ENCODE measurements at regions not wholly inside any gene's neighbourhood (a gene's known extent, or its start where the extent isn't known, plus 50 kb on each side); places are given as distances from the start of the nearest gene placed in this dataset.

- no peak for ATAC-seq
Measured at GRCh38 chr4:46674326-46674725, 234.7 kb downstream of the COX7B2 start.

GRCh38 chr4:46667790-46668189 lies 241.3 kb downstream of the COX7B2 start:
- TF ChIP-seq, protein P1, sequence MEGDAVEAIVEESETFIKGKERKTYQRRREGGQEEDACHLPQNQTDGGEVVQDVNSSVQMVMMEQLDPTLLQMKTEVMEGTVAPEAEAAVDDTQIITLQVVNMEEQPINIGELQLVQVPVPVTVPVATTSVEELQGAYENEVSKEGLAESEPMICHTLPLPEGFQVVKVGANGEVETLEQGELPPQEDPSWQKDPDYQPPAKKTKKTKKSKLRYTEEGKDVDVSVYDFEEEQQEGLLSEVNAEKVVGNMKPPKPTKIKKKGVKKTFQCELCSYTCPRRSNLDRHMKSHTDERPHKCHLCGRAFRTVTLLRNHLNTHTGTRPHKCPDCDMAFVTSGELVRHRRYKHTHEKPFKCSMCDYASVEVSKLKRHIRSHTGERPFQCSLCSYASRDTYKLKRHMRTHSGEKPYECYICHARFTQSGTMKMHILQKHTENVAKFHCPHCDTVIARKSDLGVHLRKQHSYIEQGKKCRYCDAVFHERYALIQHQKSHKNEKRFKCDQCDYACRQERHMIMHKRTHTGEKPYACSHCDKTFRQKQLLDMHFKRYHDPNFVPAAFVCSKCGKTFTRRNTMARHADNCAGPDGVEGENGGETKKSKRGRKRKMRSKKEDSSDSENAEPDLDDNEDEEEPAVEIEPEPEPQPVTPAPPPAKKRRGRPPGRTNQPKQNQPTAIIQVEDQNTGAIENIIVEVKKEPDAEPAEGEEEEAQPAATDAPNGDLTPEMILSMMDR (IDR thresholded peaks at IDR 0.05), result no peak
- TF ChIP-seq EHMT2 (IDR thresholded peaks at IDR 0.05; ENCODE audit: low read depth), result no peak
- no peak for TF ChIP-seq EP300 (IDR thresholded peaks at IDR 0.05)
- no peak for TF ChIP-seq CBX8 (IDR thresholded peaks at IDR 0.05)
- TF ChIP-seq HOXA7 (CRISPR knock-in tag; IDR thresholded peaks at IDR 0.05), result no peak
- TF ChIP-seq, protein P2, sequence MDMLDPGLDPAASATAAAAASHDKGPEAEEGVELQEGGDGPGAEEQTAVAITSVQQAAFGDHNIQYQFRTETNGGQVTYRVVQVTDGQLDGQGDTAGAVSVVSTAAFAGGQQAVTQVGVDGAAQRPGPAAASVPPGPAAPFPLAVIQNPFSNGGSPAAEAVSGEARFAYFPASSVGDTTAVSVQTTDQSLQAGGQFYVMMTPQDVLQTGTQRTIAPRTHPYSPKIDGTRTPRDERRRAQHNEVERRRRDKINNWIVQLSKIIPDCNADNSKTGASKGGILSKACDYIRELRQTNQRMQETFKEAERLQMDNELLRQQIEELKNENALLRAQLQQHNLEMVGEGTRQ (IDR thresholded peaks at IDR 0.05), result no peak
- no peak for TF ChIP-seq GATA3 (IDR thresholded peaks at IDR 0.05; ENCODE audit: borderline replicate concordance)
- no peak for TF ChIP-seq KDM1A (IDR thresholded peaks at IDR 0.05; ENCODE audit: low read depth)
- no peak for TF ChIP-seq TP53 (CRISPR knock-in tag; IDR thresholded peaks at IDR 0.05)
- TF ChIP-seq SMC3 (IDR thresholded peaks at IDR 0.05), result no peak
- no peak for TF ChIP-seq ZSCAN20 (CRISPR knock-in tag; IDR thresholded peaks at IDR 0.05)
- TF ChIP-seq MAFK (IDR thresholded peaks at IDR 0.05; ENCODE audit: partially characterized antibody), result no peak
- TF ChIP-seq CEBPB (IDR thresholded peaks at IDR 0.05), result no peak
- TF ChIP-seq, protein P3, sequence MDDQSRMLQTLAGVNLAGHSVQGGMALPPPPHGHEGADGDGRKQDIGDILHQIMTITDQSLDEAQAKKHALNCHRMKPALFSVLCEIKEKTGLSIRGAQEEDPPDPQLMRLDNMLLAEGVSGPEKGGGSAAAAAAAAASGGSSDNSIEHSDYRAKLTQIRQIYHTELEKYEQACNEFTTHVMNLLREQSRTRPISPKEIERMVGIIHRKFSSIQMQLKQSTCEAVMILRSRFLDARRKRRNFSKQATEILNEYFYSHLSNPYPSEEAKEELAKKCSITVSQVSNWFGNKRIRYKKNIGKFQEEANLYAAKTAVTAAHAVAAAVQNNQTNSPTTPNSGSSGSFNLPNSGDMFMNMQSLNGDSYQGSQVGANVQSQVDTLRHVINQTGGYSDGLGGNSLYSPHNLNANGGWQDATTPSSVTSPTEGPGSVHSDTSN (IDR thresholded peaks at IDR 0.05), result no peak
- TF ChIP-seq BHLHE40 (IDR thresholded peaks at IDR 0.05; ENCODE audit: low read depth, low read length), result no peak
- no peak for TF ChIP-seq ELK1 (IDR thresholded peaks at IDR 0.05; ENCODE audit: low read depth, low read length)
- ChIA-PET CTCF (no interaction called here), POLR2A (no interaction called here)
- Histone ChIP-seq H3K4me1 (no peaks in the 10 kb centered on the region), H3K4me2 (no peak overlapping the region), H3K4me3 (no peak overlapping the region), H3K27ac (no peak overlapping the region), H3K9me3 (no peaks in the 10 kb centered on the region)
- FAIRE-seq (no peak), ATAC-seq (no peak), DNase-seq (ENCODE audit: low read depth in 1 of 2, low spot score in 1 of 2) (no peak)
- 6% methylated on average over 3 of the region's 3 CpGs for WGBS (ENCODE audit: missing lambda C conversion rate)

More at GRCh38 chr4:46674326-46674725, 234.7 kb downstream of the COX7B2 start:
- FAIRE-seq (no peak), DNase-seq (ENCODE audit: low read depth in 1 of 2, low spot score in 1 of 2) (no peak)
- no peak for TF ChIP-seq KDM5A (IDR thresholded peaks at IDR 0.05)
- no peak for TF ChIP-seq MAZ (IDR thresholded peaks at IDR 0.05; ENCODE audit: borderline replicate concordance, low read depth, low read length)
- no peak for TF ChIP-seq TFCP2L1 (CRISPR knock-in tag; IDR thresholded peaks at IDR 0.05)
- TF ChIP-seq NR3C1 (IDR thresholded peaks at IDR 0.05), result no peak
- TF ChIP-seq BCL3 (IDR thresholded peaks at IDR 0.05), result no peak
- TF ChIP-seq KDM1A (IDR thresholded peaks at IDR 0.05; ENCODE audit: low read depth), result no peak
- TF ChIP-seq, protein P2 (IDR thresholded peaks at IDR 0.05), result no peak
- TF ChIP-seq POLR2A (IDR thresholded peaks at IDR 0.05; ENCODE audit: low read length), result no peak
- TF ChIP-seq E2F6 (IDR thresholded peaks at IDR 0.05; ENCODE audit: borderline replicate concordance, low read depth), result no peak
- Histone ChIP-seq H3K4me1 (no peaks in the 10 kb centered on the region), H3K4me3 (no peak overlapping the region), H3K4me2 (no peak overlapping the region), H3K9me3 (no peaks in the 10 kb centered on the region), H3K27ac (no peak overlapping the region)
- POLR2A ChIA-PET, result no interaction called here
- CTCF ChIA-PET, result no interaction called here
